WERI-Rb-1 (cell line): ENCODE measurements at regions not wholly inside any gene's neighbourhood (a gene's known extent, or its start where the extent isn't known, plus 50 kb on each side); places are given as distances from the start of the nearest gene placed in this dataset.

Experiments used
- DNase-seq: peaks from one replicate; pipeline ENCODE4 v3.0.0-alpha.2; 2020
- H3K27ac ChIP-seq: fragments of 250-450 bp; sonication (Bioruptor Pico); 2 replicates; pipeline ENCODE4 v1.5.1; 2020; ENCODE audit warnings: mild to moderate bottlenecking, moderate library complexity
- H3K27me3 ChIP-seq: fragments of 250-450 bp; sonication (Bioruptor Pico); 2 replicates; pipeline ENCODE4 v1.5.1; 2021; ENCODE audit warnings: mild to moderate bottlenecking, low read depth, moderate library complexity; ENCODE audit not compliant: insufficient read depth, severe bottlenecking
- H3K36me3 ChIP-seq: fragments of 250-450 bp; sonication (Bioruptor Pico); 2 replicates; pipeline ENCODE4 v1.5.1; 2020; ENCODE audit warnings: mild to moderate bottlenecking, moderate library complexity
- H3K4me3 ChIP-seq: 2 replicates; pipeline ENCODE4 v1.5.1; 2011; ENCODE audit warnings: low read depth, mild to moderate bottlenecking, control low read depth, low read length
- H3K9me3 ChIP-seq: fragments of 250-450 bp; sonication (Bioruptor Pico); 2 replicates; pipeline ENCODE4 v1.5.1; 2021; ENCODE audit warnings: mild to moderate bottlenecking, moderate library complexity; ENCODE audit not compliant: severe bottlenecking
- TF ChIP-seq, protein P1 (sequence below): IDR thresholded peaks from 2 replicates; pipeline ENCODE4 v1.5.1; 2011; ENCODE audit warnings: low read depth, mild to moderate bottlenecking, control low read depth, inconsistent platforms, low read length

DNA sequence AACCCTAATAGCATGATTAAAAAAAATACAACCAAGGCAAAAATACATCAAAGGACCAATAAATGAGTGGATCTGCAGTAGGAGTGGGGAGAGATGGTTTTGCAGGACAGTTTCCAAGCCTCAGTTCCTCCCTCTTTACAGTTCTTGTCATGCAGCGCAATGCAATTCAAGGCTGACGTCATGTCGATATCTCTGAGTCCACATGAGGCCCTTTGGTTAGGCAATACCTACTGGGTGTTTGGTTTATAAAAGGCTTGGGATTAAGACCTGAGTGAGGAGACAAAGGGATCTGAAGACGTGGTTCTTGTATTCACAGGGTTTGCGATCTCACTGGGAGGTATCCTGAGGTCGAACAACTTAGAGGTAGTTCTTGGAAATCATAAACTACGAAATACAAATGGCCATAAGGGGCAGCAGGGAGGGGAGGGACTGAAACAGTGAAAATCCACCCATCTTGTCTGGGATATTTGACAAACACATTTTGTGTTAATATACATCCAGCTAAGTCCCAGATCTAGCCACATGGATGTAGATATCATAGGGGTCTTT is 441.0 kb downstream of the FUT8 start:
- TF ChIP-seq, protein P1, sequence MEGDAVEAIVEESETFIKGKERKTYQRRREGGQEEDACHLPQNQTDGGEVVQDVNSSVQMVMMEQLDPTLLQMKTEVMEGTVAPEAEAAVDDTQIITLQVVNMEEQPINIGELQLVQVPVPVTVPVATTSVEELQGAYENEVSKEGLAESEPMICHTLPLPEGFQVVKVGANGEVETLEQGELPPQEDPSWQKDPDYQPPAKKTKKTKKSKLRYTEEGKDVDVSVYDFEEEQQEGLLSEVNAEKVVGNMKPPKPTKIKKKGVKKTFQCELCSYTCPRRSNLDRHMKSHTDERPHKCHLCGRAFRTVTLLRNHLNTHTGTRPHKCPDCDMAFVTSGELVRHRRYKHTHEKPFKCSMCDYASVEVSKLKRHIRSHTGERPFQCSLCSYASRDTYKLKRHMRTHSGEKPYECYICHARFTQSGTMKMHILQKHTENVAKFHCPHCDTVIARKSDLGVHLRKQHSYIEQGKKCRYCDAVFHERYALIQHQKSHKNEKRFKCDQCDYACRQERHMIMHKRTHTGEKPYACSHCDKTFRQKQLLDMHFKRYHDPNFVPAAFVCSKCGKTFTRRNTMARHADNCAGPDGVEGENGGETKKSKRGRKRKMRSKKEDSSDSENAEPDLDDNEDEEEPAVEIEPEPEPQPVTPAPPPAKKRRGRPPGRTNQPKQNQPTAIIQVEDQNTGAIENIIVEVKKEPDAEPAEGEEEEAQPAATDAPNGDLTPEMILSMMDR: no peak
- no peaks in the 10 kb centered on the region for H3K27me3 ChIP-seq
- H3K27ac ChIP-seq: no peak overlapping the region
- H3K4me3 ChIP-seq: no peak overlapping the region
- H3K9me3 ChIP-seq: no peaks in the 10 kb centered on the region
- H3K36me3 ChIP-seq: no peaks in the 10 kb centered on the region
- DNase-seq: no peak

- Histone ChIP-seq H3K9me3 (no peaks in the 10 kb centered on the region), H3K4me3 (no peak overlapping the region), H3K27me3 (no peaks in the 10 kb centered on the region), H3K27ac (no peak overlapping the region), H3K36me3 (no peaks in the 10 kb centered on the region)
- no peak for DNase-seq
- TF ChIP-seq, protein P1: no peak
Measured at GRCh38 chr14:65854215-65854614, 441.7 kb downstream of the FUT8 start.

- DNase-seq: no peak
- Histone ChIP-seq H3K36me3 (no peaks in the 10 kb centered on the region), H3K9me3 (no peaks in the 10 kb centered on the region), H3K27ac (peak overlapping the region; percentile 11), H3K4me3 (no peak overlapping the region), H3K27me3 (no peaks in the 10 kb centered on the region)
- TF ChIP-seq, protein P1: no peak
Measured at GRCh38 chr14:65860956-65861611, 448.6 kb downstream of the FUT8 start.

GRCh38 chr14:65864549-65864948 is 452.0 kb downstream of the FUT8 start:
- no peak for DNase-seq
- TF ChIP-seq, protein P1: no peak
- no peak overlapping the region for H3K4me3 ChIP-seq
- H3K9me3 ChIP-seq: no peaks in the 10 kb centered on the region
- H3K27ac ChIP-seq: no peak overlapping the region; the same call in 1 of the 2 replicates
- H3K27me3 ChIP-seq: no peaks in the 10 kb centered on the region
- H3K36me3 ChIP-seq: no peaks in the 10 kb centered on the region

DNA sequence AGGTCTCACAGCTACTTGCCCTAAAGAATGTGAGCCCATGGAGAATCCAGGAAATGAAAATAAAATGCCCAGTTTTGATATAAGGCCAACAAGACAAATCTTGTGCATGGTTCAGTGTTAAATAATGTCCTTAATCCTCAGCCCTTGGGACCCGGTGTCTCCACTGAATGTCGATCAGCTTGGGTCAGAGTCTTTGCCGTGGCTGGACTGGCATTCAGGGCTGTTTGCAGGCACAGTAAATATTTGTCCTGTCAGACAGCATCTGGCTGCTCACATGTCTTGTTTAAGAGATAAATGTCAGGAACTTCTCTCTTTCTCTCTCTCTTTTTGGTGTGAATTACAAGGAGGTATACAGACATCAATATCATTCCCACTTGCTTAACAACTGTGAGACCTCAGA is 452.5 kb downstream of the FUT8 start:
- no peaks in the 10 kb centered on the region for H3K36me3 ChIP-seq
- no peak overlapping the region; the same call in 1 of the 2 replicates for H3K4me3 ChIP-seq
- H3K27ac ChIP-seq: no peak overlapping the region; the same call in 1 of the 2 replicates
- no peaks in the 10 kb centered on the region for H3K27me3 ChIP-seq
- peak; percentile 48 for DNase-seq
- TF ChIP-seq, protein P1: no peak
- no peaks in the 10 kb centered on the region for H3K9me3 ChIP-seq

DNA sequence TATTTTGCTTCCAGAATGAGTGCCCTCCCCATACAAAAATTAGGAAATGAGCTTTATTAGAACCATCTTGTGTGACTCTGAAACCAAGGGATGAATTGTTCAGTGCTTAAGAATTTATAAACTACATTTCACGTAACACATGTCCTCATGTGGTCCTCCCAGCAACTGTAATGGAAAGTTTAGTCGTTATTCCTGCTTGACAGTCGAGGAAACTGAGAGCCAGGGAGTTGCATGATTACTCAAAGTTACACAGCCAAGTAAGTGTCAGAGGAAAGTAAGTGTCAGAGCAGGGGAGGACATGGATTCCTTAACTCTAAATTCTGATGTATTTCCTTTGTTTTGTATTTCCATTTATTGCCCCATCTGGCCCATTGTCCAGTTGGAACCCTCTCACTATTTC is 453.9 kb downstream of the FUT8 start:
- no peak overlapping the region for H3K27ac ChIP-seq
- no peaks in the 10 kb centered on the region for H3K36me3 ChIP-seq
- TF ChIP-seq, protein P1: no peak
- H3K9me3 ChIP-seq: no peaks in the 10 kb centered on the region
- no peak overlapping the region for H3K4me3 ChIP-seq
- DNase-seq: no peak
- no peaks in the 10 kb centered on the region for H3K27me3 ChIP-seq
